ENCODE measurements at regions not wholly inside any gene's neighbourhood (a gene's known extent, or its start where the extent isn't known, plus 50 kb on each side); places are given as distances from the start of the nearest gene placed in this dataset.
"Not testable (repeated sequence)": the region's sequence is repeated elsewhere in the genome, so short reads cannot be mapped to it uniquely, and the experiment has no call there.

- ATAC-seq: no peak
- no peak overlapping the region for H3K27ac Mint-ChIP-seq
- H3K36me3 Mint-ChIP-seq: peaks cover 11% of the 10 kb centered on the region
- H3K4me3 Mint-ChIP-seq: no peak overlapping the region
- H3K4me1 Mint-ChIP-seq (ENCODE audit: low read depth in 2 of 2): peaks cover 29 to 32% of the 10 kb centered on the region in 2 donors
- no peaks in the 10 kb centered on the region for H3K9me3 Mint-ChIP-seq
- no peak for DNase-seq (ENCODE audit: low spot score)
- peaks cover 0 to 3% of the 10 kb centered on the region in 2 donors for H3K27me3 Mint-ChIP-seq
These were observed 138.1 kb upstream of the ITGB1 start for GRCh38 chr10:33095867-33096815.

GRCh38 chr10:33094263-33095051 is 136.4 kb upstream of the ITGB1 start:
- peaks cover 11% of the 10 kb centered on the region for H3K36me3 Mint-ChIP-seq
- peaks cover 0 to 3% of the 10 kb centered on the region in 2 donors for H3K27me3 Mint-ChIP-seq
- H3K4me3 Mint-ChIP-seq: no peak overlapping the region
- H3K9me3 Mint-ChIP-seq: peaks cover 5% of the 10 kb centered on the region
- no peak overlapping the region for H3K27ac Mint-ChIP-seq
- ATAC-seq (no peak), DNase-seq (ENCODE audit: low spot score) (no peak)
- peaks cover 18 to 19% of the 10 kb centered on the region in 2 donors for H3K4me1 Mint-ChIP-seq (ENCODE audit: low read depth in 2 of 2)

DNA sequence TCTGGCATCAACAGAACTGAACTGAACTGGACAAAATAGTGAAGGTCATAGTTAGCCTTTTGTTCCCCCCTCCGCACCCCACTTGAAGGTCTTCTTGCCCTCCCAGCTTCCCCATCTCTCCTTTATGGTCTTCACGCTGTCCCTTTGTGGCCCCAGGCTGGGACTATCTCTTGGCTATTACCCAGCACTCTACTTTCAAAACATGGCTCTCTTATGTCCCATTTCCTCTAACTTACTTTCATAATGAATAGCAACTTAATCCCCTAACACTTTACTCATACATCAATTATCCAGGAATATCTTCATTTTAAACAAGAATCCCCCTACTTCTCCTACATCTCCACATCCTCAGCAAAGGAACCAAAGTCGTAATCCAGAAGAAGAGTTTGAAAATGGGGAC is 135.3 kb upstream of the ITGB1 start:
- Mint-ChIP-seq H3K4me1 (ENCODE audit: low read depth in 2 of 2) (peaks cover 10 to 12% of the 10 kb centered on the region in 2 donors), H3K4me3 (no peak overlapping the region), H3K9me3 (peaks cover 5% of the 10 kb centered on the region), H3K27me3 (peaks cover 0 to 3% of the 10 kb centered on the region in 2 donors), H3K36me3 (peaks cover 11% of the 10 kb centered on the region), H3K27ac (no peak overlapping the region)
- DNase-seq (ENCODE audit: low spot score): no peak
- no peak for ATAC-seq

DNA sequence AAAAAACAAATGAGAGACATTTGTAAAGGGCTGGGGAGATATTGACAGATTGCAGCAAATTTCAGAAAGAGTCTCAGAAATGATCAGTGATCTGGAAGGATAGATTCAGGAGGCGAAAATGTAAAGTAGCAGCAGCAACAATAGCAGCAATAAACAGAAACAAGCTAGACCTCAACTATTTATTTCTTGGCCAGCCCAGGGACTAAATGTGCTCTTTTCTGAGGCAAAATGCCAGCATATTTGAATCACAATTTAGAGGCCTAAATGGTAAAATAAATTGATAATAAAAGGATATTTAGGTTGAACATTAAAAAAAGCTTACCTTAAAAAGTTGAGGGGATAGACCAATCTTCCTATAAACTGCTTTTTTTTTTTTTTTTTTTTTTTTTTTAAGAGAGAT is 134.6 kb upstream of the ITGB1 start:
- H3K27me3 Mint-ChIP-seq: peaks cover 0 to 3% of the 10 kb centered on the region in 2 donors
- ATAC-seq (no peak), DNase-seq (ENCODE audit: low spot score) (no peak)
- no peak overlapping the region for H3K4me3 Mint-ChIP-seq
- H3K36me3 Mint-ChIP-seq: peaks cover 16% of the 10 kb centered on the region
- peaks cover 8% of the 10 kb centered on the region for H3K9me3 Mint-ChIP-seq
- H3K27ac Mint-ChIP-seq: no peak overlapping the region
- peaks cover 15% of the 10 kb centered on the region in 2 donors for H3K4me1 Mint-ChIP-seq (ENCODE audit: low read depth in 2 of 2)

GRCh38 chr10:33091201-33091600 is 133.2 kb upstream of the ITGB1 start:
- ATAC-seq (no peak), DNase-seq (ENCODE audit: low spot score) (no peak)
- peaks cover 17% of the 10 kb centered on the region for H3K36me3 Mint-ChIP-seq
- H3K4me1 Mint-ChIP-seq (ENCODE audit: low read depth in 2 of 2): peaks cover 23 to 25% of the 10 kb centered on the region in 2 donors
- peaks cover 0 to 3% of the 10 kb centered on the region in 2 donors for H3K27me3 Mint-ChIP-seq
- peaks cover 8% of the 10 kb centered on the region for H3K9me3 Mint-ChIP-seq
- no peak overlapping the region for H3K27ac Mint-ChIP-seq
- no peak overlapping the region for H3K4me3 Mint-ChIP-seq

- no peak for ATAC-seq
- Mint-ChIP-seq H3K4me3 (no peak overlapping the region), H3K9me3 (peaks cover 8% of the 10 kb centered on the region), H3K27ac (no peak overlapping the region), H3K27me3 (peaks cover 0 to 3% of the 10 kb centered on the region in 2 donors), H3K4me1 (ENCODE audit: low read depth in 2 of 2) (peaks cover 24% of the 10 kb centered on the region in 2 donors), H3K36me3 (peaks cover 12% of the 10 kb centered on the region)
- no peak for DNase-seq (ENCODE audit: low spot score)
These were observed 131.0 kb upstream of the ITGB1 start for GRCh38 chr10:33088990-33089389.

GRCh38 chr10:33087922-33088321 is 129.9 kb upstream of the ITGB1 start:
- H3K27me3 Mint-ChIP-seq: no peaks in the 10 kb centered on the region
- H3K4me1 Mint-ChIP-seq (ENCODE audit: low read depth in 2 of 2): peaks cover 15 to 20% of the 10 kb centered on the region in 2 donors
- peaks cover 8% of the 10 kb centered on the region for H3K9me3 Mint-ChIP-seq
- ATAC-seq (no peak), DNase-seq (ENCODE audit: low spot score) (no peak)
- H3K4me3 Mint-ChIP-seq: peak overlapping the region; percentile 73
- peak overlapping the region; percentile 59 to 71 for H3K27ac Mint-ChIP-seq
- peaks cover 7% of the 10 kb centered on the region for H3K36me3 Mint-ChIP-seq

- Mint-ChIP-seq H3K27me3 (no peaks in the 10 kb centered on the region), H3K36me3 (peaks cover 7% of the 10 kb centered on the region), H3K9me3 (peaks cover 8% of the 10 kb centered on the region), H3K4me1 (ENCODE audit: low read depth in 2 of 2) (peaks cover 15 to 17% of the 10 kb centered on the region in 2 donors), H3K27ac (peak overlapping the region; percentile 59 to 71), H3K4me3 (peak overlapping the region; percentile 73)
- ATAC-seq (peak in 1 of 2 donors; percentile 38), DNase-seq (ENCODE audit: low spot score) (no peak)
These were observed 129.1 kb upstream of the ITGB1 start for GRCh38 chr10:33087152-33087551.

DNA sequence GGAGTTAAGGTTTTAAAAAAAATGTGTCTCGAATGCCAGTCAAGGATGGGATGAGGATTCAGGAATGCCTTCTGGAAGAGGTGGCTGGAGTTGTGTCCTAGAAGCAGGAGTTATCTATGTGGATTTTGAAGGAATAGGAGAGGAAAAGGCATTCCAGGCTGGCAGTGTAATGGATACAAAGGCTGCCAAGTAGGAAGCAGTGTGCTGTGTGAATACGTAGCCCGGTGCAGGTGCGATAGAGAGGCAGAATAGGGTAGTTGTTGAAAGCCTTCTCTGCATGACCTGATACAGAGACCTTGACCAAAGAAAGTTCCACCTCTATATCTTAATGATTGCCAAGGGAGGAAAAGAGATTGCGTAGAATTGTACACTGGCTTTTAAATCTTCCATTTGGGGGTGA is 128.1 kb upstream of the ITGB1 start:
- no peaks in the 10 kb centered on the region for H3K27me3 Mint-ChIP-seq
- H3K4me3 Mint-ChIP-seq: no peak overlapping the region
- H3K36me3 Mint-ChIP-seq: peaks cover 7% of the 10 kb centered on the region
- peaks cover 15 to 17% of the 10 kb centered on the region in 2 donors for H3K4me1 Mint-ChIP-seq (ENCODE audit: low read depth in 2 of 2)
- ATAC-seq (no peak), DNase-seq (ENCODE audit: low spot score) (no peak)
- H3K27ac Mint-ChIP-seq: no peak overlapping the region
- H3K9me3 Mint-ChIP-seq: peaks cover 8% of the 10 kb centered on the region

GRCh38 chr10:33085313-33085833 is 127.3 kb upstream of the ITGB1 start:
- H3K4me3 Mint-ChIP-seq: no peak overlapping the region

GRCh38 chr10:33084453-33084852 is 126.4 kb upstream of the ITGB1 start:
- Mint-ChIP-seq H3K27me3 (no peaks in the 10 kb centered on the region), H3K9me3 (peaks cover 4% of the 10 kb centered on the region), H3K4me3 (no peak overlapping the region), H3K4me1 (ENCODE audit: low read depth in 2 of 2) (peaks cover 15 to 17% of the 10 kb centered on the region in 2 donors), H3K27ac (no peak overlapping the region), H3K36me3 (peaks cover 7% of the 10 kb centered on the region)
- ATAC-seq (no peak), DNase-seq (ENCODE audit: low spot score) (no peak)

More at GRCh38 chr10:33085313-33085833, 127.3 kb upstream of the ITGB1 start:
- Mint-ChIP-seq H3K4me1 (ENCODE audit: low read depth in 2 of 2) (peaks cover 15 to 17% of the 10 kb centered on the region in 2 donors), H3K27me3 (no peaks in the 10 kb centered on the region), H3K36me3 (peaks cover 7% of the 10 kb centered on the region), H3K27ac (no peak overlapping the region), H3K9me3 (peaks cover 6% of the 10 kb centered on the region)
- DNase-seq (ENCODE audit: low spot score) (no peak), ATAC-seq (no peak)

DNA sequence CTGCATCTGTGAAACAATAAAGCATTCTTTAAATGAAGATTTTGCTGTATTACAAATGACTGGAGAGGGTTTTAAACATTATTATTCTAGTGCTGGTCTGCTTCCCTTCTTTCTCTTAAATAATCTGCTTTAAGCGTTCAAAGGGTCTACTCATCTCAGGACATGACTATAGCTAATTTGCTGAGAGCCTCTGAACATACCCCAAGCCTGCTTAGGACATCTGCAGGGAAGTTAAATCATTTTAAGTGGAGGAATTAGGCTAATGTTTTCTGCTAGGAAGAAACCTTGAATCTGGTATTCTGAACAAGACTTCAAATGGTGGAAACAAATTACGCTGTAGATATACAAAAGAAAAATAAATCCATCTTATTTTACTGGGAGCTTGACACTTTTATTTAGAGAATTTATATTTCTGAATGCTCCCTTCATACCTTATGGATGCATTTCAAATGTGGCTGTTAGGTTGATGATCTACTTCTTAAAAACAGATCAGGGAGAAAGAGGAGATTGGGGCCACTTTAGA is 124.4 kb upstream of the ITGB1 start:
- Mint-ChIP-seq H3K4me3 (no peak overlapping the region), H3K4me1 (ENCODE audit: low read depth in 2 of 2) (peaks cover 8 to 11% of the 10 kb centered on the region in 2 donors), H3K27me3 (no peaks in the 10 kb centered on the region), H3K36me3 (peaks cover under 1% of the 10 kb centered on the region), H3K27ac (no peak overlapping the region), H3K9me3 (no peaks in the 10 kb centered on the region)
- ATAC-seq (no peak), DNase-seq (ENCODE audit: low spot score) (no peak)

DNA sequence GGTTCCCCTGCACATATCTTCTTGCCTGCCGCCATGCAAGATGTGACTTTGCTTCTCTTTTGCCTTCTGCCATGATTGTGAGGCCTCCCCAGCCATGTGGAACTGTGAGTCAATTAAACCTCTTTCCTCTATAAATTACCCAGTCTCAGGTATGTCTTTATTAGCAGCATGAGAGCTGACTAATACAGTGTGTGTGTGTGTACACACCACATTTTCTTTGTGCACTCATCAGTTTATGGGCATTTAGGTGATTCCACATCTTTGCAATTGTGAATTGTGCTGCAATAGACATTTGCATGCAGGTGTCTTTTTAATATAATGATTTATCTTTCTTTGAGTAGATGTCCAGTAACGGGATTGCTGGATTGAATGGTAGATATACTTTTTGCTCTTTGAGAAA is 122.4 kb upstream of the ITGB1 start:
- not testable (repeated sequence) for DNase-seq (ENCODE audit: low spot score); H3K4me3 Mint-ChIP-seq; H3K4me1 Mint-ChIP-seq (ENCODE audit: low read depth in 2 of 2); H3K27me3 Mint-ChIP-seq; H3K9me3 Mint-ChIP-seq; H3K36me3 Mint-ChIP-seq; H3K27ac Mint-ChIP-seq; ATAC-seq
